ENCODE measurements at regions not wholly inside any gene's neighbourhood (a gene's known extent, or its start where the extent isn't known, plus 50 kb on each side); places are given as distances from the start of the nearest gene placed in this dataset.
"Not testable (repeated sequence)": the region's sequence is repeated elsewhere in the genome, so short reads cannot be mapped to it uniquely, and the experiment has no call there.

DNA sequence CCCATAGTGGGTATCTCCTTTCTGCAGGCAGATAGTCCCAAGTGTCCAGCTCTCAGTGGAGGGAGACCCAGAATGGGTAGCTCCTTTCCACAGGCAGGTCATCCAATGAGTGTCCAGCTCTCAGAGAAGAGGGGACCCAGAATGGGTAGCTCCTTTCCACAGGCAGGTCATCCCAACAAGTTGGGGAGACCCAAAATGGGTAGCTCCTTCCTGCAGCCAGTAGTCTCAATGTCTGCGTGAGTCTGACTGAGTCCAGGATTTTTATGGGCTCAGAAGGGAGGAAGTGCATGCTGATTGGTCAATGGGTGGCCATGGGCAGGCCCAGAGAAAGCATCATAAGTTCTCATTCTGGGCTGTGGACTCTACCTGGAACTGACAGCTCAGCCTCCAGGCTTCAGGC is 150.7 kb upstream of the P2RY1 start (continued):
- TF ChIP-seq, protein P1, sequence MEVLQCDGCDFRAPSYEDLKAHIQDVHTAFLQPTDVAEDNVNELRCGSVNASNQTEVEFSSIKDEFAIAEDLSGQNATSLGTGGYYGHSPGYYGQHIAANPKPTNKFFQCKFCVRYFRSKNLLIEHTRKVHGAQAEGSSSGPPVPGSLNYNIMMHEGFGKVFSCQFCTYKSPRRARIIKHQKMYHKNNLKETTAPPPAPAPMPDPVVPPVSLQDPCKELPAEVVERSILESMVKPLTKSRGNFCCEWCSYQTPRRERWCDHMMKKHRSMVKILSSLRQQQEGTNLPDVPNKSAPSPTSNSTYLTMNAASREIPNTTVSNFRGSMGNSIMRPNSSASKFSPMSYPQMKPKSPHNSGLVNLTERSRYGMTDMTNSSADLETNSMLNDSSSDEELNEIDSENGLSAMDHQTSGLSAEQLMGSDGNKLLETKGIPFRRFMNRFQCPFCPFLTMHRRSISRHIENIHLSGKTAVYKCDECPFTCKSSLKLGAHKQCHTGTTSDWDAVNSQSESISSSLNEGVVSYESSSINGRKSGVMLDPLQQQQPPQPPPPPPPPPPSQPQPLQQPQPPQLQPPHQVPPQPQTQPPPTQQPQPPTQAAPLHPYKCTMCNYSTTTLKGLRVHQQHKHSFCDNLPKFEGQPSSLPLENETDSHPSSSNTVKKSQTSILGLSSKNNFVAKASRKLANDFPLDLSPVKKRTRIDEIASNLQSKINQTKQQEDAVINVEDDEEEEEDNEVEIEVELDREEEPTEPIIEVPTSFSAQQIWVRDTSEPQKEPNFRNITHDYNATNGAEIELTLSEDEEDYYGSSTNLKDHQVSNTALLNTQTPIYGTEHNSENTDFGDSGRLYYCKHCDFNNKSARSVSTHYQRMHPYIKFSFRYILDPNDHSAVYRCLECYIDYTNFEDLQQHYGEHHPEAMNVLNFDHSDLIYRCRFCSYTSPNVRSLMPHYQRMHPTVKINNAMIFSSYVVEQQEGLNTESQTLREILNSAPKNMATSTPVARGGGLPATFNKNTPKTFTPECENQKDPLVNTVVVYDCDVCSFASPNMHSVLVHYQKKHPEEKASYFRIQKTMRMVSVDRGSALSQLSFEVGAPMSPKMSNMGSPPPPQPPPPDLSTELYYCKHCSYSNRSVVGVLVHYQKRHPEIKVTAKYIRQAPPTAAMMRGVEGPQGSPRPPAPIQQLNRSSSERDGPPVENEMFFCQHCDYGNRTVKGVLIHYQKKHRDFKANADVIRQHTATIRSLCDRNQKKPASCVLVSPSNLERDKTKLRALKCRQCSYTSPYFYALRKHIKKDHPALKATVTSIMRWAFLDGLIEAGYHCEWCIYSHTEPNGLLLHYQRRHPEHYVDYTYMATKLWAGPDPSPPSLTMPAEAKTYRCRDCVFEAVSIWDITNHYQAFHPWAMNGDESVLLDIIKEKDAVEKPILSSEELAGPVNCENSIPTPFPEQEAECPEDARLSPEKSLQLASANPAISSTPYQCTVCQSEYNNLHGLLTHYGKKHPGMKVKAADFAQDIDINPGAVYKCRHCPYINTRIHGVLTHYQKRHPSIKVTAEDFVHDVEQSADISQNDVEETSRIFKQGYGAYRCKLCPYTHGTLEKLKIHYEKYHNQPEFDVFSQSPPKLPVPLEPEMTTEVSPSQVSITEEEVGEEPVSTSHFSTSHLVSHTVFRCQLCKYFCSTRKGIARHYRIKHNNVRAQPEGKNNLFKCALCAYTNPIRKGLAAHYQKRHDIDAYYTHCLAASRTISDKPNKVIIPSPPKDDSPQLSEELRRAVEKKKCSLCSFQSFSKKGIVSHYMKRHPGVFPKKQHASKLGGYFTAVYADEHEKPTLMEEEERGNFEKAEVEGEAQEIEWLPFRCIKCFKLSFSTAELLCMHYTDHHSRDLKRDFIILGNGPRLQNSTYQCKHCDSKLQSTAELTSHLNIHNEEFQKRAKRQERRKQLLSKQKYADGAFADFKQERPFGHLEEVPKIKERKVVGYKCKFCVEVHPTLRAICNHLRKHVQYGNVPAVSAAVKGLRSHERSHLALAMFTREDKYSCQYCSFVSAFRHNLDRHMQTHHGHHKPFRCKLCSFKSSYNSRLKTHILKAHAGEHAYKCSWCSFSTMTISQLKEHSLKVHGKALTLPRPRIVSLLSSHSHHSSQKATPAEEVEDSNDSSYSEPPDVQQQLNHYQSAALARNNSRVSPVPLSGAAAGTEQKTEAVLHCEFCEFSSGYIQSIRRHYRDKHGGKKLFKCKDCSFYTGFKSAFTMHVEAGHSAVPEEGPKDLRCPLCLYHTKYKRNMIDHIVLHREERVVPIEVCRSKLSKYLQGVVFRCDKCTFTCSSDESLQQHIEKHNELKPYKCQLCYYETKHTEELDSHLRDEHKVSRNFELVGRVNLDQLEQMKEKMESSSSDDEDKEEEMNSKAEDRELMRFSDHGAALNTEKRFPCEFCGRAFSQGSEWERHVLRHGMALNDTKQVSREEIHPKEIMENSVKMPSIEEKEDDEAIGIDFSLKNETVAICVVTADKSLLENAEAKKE (CRISPR knock-in tag; IDR thresholded peaks at IDR 0.05): no peak
- TF ChIP-seq, protein P2, sequence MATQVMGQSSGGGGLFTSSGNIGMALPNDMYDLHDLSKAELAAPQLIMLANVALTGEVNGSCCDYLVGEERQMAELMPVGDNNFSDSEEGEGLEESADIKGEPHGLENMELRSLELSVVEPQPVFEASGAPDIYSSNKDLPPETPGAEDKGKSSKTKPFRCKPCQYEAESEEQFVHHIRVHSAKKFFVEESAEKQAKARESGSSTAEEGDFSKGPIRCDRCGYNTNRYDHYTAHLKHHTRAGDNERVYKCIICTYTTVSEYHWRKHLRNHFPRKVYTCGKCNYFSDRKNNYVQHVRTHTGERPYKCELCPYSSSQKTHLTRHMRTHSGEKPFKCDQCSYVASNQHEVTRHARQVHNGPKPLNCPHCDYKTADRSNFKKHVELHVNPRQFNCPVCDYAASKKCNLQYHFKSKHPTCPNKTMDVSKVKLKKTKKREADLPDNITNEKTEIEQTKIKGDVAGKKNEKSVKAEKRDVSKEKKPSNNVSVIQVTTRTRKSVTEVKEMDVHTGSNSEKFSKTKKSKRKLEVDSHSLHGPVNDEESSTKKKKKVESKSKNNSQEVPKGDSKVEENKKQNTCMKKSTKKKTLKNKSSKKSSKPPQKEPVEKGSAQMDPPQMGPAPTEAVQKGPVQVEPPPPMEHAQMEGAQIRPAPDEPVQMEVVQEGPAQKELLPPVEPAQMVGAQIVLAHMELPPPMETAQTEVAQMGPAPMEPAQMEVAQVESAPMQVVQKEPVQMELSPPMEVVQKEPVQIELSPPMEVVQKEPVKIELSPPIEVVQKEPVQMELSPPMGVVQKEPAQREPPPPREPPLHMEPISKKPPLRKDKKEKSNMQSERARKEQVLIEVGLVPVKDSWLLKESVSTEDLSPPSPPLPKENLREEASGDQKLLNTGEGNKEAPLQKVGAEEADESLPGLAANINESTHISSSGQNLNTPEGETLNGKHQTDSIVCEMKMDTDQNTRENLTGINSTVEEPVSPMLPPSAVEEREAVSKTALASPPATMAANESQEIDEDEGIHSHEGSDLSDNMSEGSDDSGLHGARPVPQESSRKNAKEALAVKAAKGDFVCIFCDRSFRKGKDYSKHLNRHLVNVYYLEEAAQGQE (IDR thresholded peaks at IDR 0.05; ENCODE audit: unreplicated experiment): no peak
- TF ChIP-seq CREB1 (CRISPR knock-in tag; IDR thresholded peaks at IDR 0.05; ENCODE audit: low read depth): no peak
- no peak for TF ChIP-seq ZNF331 (CRISPR knock-in tag; IDR thresholded peaks at IDR 0.05; ENCODE audit: low read depth)

DNA sequence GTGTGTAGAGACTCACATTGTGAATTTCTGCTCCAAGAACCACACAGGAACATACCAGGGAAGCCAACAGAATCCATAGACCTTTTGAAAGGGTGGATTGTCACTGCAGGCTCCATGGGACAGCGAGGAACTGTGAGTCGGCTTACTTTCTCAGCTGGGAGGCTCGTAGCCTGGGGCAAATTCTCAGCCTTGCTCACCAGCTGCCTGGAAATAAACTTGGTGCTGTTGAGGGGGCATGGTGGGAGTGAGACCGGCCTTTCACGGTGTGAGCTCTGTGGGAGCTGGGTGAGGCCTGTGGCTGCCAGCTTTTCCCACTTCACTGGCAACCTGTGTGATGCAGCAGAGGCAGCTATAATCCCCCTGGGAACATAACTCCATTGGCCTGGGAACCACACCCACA is 146.6 kb upstream of the P2RY1 start:
- peaks cover 4% of the 10 kb centered on the region; the same call in 2 of the 3 replicates for H3K36me3 Mint-ChIP-seq (ENCODE audit: low read depth)
- H3K9me3 Mint-ChIP-seq: peaks cover 12% of the 10 kb centered on the region
- DNase-seq (ENCODE audit: low spot score) (no peak), ATAC-seq (no peak)
- Histone ChIP-seq H3K79me2 (replicated peaks; ENCODE audit: insufficient read depth) (no peaks in the 10 kb centered on the region), H3K9me2 (ENCODE audit: insufficient read depth) (peaks cover 8% of the 10 kb centered on the region; the same call in 1 of the 2 replicates), H3K4me3 (no peak overlapping the region), H2AFZ (peak overlapping the region; percentile 91), H3F3A (replicated peaks; ENCODE audit: low read depth) (no peaks in the 10 kb centered on the region), H3K36me3 (ENCODE audit: insufficient read depth) (no peaks in the 10 kb centered on the region), H3K4me1 (ENCODE audit: insufficient read depth) (no peaks in the 10 kb centered on the region), H3K27ac (ENCODE audit: low read depth) (no peak overlapping the region), H4K20me1 (replicated peaks; ENCODE audit: insufficient read depth) (no peaks in the 10 kb centered on the region), H3K27me3 (ENCODE audit: insufficient read depth) (no peaks in the 10 kb centered on the region), H3K4me2 (no peak overlapping the region)
- H3K4me1 Mint-ChIP-seq: no peaks in the 10 kb centered on the region
- H3K27me3 Mint-ChIP-seq (ENCODE audit: insufficient read depth, low read depth, poor library complexity): no peaks in the 10 kb centered on the region
- TF ChIP-seq ZNF114 (CRISPR knock-in tag; IDR thresholded peaks at IDR 0.05) (no peak), STAT1 (IDR thresholded peaks at IDR 0.05; ENCODE audit: unreplicated experiment) (no peak), JUNB (IDR thresholded peaks at IDR 0.05; ENCODE audit: unreplicated experiment) (no peak), POLR2AphosphoS5 (IDR thresholded peaks at IDR 0.05; ENCODE audit: low read depth) (no peak), NANOG (IDR thresholded peaks at IDR 0.05; ENCODE audit: borderline replicate concordance) (no peak)
- TF ChIP-seq, protein P3, sequence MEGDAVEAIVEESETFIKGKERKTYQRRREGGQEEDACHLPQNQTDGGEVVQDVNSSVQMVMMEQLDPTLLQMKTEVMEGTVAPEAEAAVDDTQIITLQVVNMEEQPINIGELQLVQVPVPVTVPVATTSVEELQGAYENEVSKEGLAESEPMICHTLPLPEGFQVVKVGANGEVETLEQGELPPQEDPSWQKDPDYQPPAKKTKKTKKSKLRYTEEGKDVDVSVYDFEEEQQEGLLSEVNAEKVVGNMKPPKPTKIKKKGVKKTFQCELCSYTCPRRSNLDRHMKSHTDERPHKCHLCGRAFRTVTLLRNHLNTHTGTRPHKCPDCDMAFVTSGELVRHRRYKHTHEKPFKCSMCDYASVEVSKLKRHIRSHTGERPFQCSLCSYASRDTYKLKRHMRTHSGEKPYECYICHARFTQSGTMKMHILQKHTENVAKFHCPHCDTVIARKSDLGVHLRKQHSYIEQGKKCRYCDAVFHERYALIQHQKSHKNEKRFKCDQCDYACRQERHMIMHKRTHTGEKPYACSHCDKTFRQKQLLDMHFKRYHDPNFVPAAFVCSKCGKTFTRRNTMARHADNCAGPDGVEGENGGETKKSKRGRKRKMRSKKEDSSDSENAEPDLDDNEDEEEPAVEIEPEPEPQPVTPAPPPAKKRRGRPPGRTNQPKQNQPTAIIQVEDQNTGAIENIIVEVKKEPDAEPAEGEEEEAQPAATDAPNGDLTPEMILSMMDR (conservative IDR thresholded peaks at IDR 0.05; ENCODE audit: low read depth in 2 of 2): no peak
- H3K4me3 Mint-ChIP-seq: no peak overlapping the region
- no peak overlapping the region for H3K27ac Mint-ChIP-seq

DNA sequence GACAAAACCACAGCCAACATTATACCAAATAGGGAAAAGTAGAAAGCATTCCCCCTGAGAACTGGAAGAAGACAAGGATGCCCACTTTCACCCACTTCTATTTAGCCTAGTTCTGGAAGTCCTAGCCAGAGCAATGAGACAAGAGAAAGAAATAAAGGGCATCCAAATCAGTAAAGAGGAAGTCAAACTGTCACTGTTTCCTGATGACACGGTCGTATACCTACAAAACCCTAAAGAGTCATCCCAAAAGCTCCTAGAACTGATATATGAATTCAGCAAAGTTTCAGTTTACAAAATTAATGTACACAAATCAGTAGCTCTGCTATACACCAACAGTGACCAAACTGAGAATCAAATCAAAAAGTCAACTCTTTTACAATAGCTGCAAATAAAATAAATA is 142.6 kb upstream of the P2RY1 start:
- not testable (repeated sequence) for H3K36me3 Mint-ChIP-seq (ENCODE audit: low read depth); H3K27ac ChIP-seq (ENCODE audit: low read depth); H3K27me3 Mint-ChIP-seq (ENCODE audit: insufficient read depth, low read depth, poor library complexity); H3F3A ChIP-seq (replicated peaks; ENCODE audit: low read depth); H3K4me2 ChIP-seq; H3K4me3 Mint-ChIP-seq; ATAC-seq; H3K9me2 ChIP-seq (ENCODE audit: insufficient read depth); H3K4me1 Mint-ChIP-seq; H3K4me1 ChIP-seq (ENCODE audit: insufficient read depth); H3K27ac Mint-ChIP-seq; H3K4me3 ChIP-seq; H3K36me3 ChIP-seq (ENCODE audit: insufficient read depth); H3K27me3 ChIP-seq (ENCODE audit: insufficient read depth); H3K79me2 ChIP-seq (replicated peaks; ENCODE audit: insufficient read depth); H4K20me1 ChIP-seq (replicated peaks; ENCODE audit: insufficient read depth); H3K9me3 Mint-ChIP-seq; DNase-seq (ENCODE audit: low spot score); H2AFZ ChIP-seq
